Activated naive CD4-positive, alpha-beta T cell treated with anti-CD3 and anti-CD28 coated beads for 36 hours (primary cell): ENCODE measurements at regions not wholly inside any gene's neighbourhood (a gene's known extent, or its start where the extent isn't known, plus 50 kb on each side); places are given as distances from the start of the nearest gene placed in this dataset.
"Not testable (repeated sequence)": the region's sequence is repeated elsewhere in the genome, so short reads cannot be mapped to it uniquely, and the experiment has no call there.

ENCODE experiments used
- CTCF ChIA-PET: fragments of 350-600 bp; sonication (Branson Sonifier 250); formaldehyde crosslinking; loops from one replicate; lab custom pipeline; 2021; ENCODE audit warnings: antibody characterized with exemption; lab: Charles Lee
- DNase-seq: peaks from one replicate; pipeline ENCODE4 v3.0.0-alpha.2; 2020
- H3K27ac Mint-ChIP-seq: one replicate; pipeline ENCODE4 v1.8.0; 2021; ENCODE audit warnings: mild to moderate bottlenecking, mixed read lengths
- H3K27me3 Mint-ChIP-seq: one replicate; pipeline ENCODE4 v1.8.0; 2021; ENCODE audit warnings: low read depth, mixed read lengths
- H3K36me3 Mint-ChIP-seq: one replicate; pipeline ENCODE4 v1.8.0; 2021; ENCODE audit warnings: low read depth, mixed read lengths
- H3K4me1 Mint-ChIP-seq: one replicate; pipeline ENCODE4 v1.8.0; 2021; ENCODE audit warnings: low read depth, mixed read lengths
- H3K4me3 Mint-ChIP-seq: one replicate; pipeline ENCODE4 v1.8.0; 2021; ENCODE audit warnings: mild to moderate bottlenecking, moderate library complexity, mixed read lengths
- H3K9me3 Mint-ChIP-seq: one replicate; pipeline ENCODE4 v1.8.0; 2021; ENCODE audit warnings: mixed read lengths
- intact Hi-C: fragments of 100-400 bp; cut with micrococcal nuclease; formaldehyde crosslinking; loops from one replicate; pipeline ENCODE4 v1.15.1; 2023

DNA sequence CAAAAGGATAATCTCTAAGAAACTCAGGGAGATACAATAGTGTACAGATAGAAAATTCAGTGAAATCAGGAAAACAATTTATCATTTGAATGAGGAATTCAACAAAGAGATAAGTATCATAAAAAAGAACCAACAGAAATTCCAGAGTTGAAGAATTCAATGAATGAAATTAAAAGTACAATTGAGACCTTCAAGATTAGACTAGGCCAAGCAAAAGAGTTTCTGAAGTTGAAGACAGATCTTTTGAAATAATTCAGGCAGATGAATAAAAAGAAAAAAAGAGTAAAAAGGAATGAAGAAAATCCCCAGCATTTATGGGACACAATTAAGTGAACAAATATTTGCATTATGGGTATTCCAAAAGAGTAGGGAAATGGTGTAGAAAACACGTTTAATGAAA lies 412.6 kb downstream of the TMEM121 start:
- CTCF ChIA-PET, result interaction anchor here (0.7 kb wide), 2 partner anchors 109 to 337 kb away, joined by 3 to 7 read pairs; no protein-coding TSS in a partner anchor

GRCh38 chr14:105939810-105940508 lies 413.6 kb downstream of the TMEM121 start:
- Mint-ChIP-seq H3K36me3 (peaks cover 1% of the 10 kb centered on the region), H3K9me3 (peaks cover 17% of the 10 kb centered on the region), H3K4me3 (no peak overlapping the region), H3K27me3 (peaks cover 6% of the 10 kb centered on the region), H3K4me1 (peaks cover 3% of the 10 kb centered on the region), H3K27ac (no peak overlapping the region)
- no peak for DNase-seq
- intact Hi-C loops, result loop anchor here (10.0 kb wide), 1 partner anchor 385 kb away; no protein-coding TSS in a partner anchor
- CTCF ChIA-PET, result interaction anchor here (0.7 kb wide), 2 partner anchors 130 to 230 kb away, joined by 3 read pairs; no protein-coding TSS in a partner anchor

More for the DNA sequence above, 412.6 kb downstream of the TMEM121 start:
- no peak overlapping the region for H3K4me3 Mint-ChIP-seq
- peaks cover 11% of the 10 kb centered on the region for H3K27me3 Mint-ChIP-seq
- intact Hi-C loops, result no loop called here
- peaks cover 1% of the 10 kb centered on the region for H3K36me3 Mint-ChIP-seq
- H3K9me3 Mint-ChIP-seq, result peaks cover 20% of the 10 kb centered on the region
- H3K4me1 Mint-ChIP-seq, result no peaks in the 10 kb centered on the region
- no peak overlapping the region for H3K27ac Mint-ChIP-seq
- no peak for DNase-seq

GRCh38 chr14:105940534-105941225 lies 414.3 kb downstream of the TMEM121 start:
- CTCF ChIA-PET, result interaction anchor here (0.7 kb wide), 2 partner anchors 129 to 231 kb away, joined by 3 read pairs; no protein-coding TSS in a partner anchor
- Mint-ChIP-seq H3K4me3 (no peak overlapping the region), H3K4me1 (peaks cover 6% of the 10 kb centered on the region), H3K9me3 (peaks cover 12% of the 10 kb centered on the region), H3K27ac (no peak overlapping the region), H3K36me3 (peaks cover 1% of the 10 kb centered on the region), H3K27me3 (peaks cover 2% of the 10 kb centered on the region)
- intact Hi-C loops, result loop anchor here (10.0 kb wide), 1 partner anchor 386 kb away; no protein-coding TSS in a partner anchor
- DNase-seq, result no peak

- H3K4me3 Mint-ChIP-seq, result no peak overlapping the region
- H3K27me3 Mint-ChIP-seq, result no peaks in the 10 kb centered on the region
- CTCF ChIA-PET, result interaction anchor here (1.2 kb wide), 1 partner anchor 68 kb away, joined by 3 read pairs; no protein-coding TSS in a partner anchor
- H3K27ac Mint-ChIP-seq, result no peak overlapping the region
- peaks cover 10% of the 10 kb centered on the region for H3K9me3 Mint-ChIP-seq
- peaks cover 6% of the 10 kb centered on the region for H3K4me1 Mint-ChIP-seq
- peaks cover 1% of the 10 kb centered on the region for H3K36me3 Mint-ChIP-seq
- DNase-seq, result no peak
- intact Hi-C loops, result loop anchor here (10.0 kb wide), 1 partner anchor 387 kb away; no protein-coding TSS in a partner anchor
These were observed 415.1 kb downstream of the TMEM121 start for GRCh38 chr14:105941226-105942166.

- intact Hi-C loops, result loop anchor here (10.0 kb wide), 1 partner anchor 388 kb away; no protein-coding TSS in a partner anchor
- not testable (repeated sequence) for H3K27me3 Mint-ChIP-seq
These were observed 416.3 kb downstream of the TMEM121 start for GRCh38 chr14:105942725-105943124.

DNA sequence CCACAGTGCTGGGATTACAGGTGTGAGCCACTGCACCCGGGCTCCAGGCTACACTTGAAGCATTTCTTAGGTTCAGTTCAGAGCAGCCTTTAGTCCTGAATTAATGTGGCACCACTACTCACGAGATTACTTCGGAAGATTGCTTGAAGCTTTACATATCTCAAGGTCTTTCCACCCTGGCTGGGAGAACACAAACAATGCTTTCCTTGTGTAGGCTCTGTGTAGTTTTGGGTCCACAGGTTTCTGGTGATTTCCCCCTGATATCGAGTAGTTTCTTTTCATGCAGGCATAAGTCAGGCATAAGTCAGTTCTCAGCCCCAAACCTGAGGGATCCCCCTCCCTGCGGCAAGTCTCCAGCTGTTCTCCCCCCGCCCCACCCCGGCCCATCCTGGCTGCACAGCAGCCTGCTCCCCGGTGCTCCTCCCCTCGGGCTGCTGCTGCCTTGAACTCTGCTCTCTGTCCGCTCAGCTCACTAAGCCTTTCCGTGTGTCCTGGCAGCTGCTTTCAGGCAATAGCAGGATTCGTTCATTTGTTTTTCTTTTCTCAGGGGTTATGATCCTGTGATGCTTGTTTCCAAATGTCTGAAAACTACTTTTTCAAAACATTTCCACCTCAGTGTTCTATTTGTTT lies 417.7 kb downstream of the TMEM121 start:
- DNase-seq, result no peak
- Mint-ChIP-seq H3K9me3 (peaks cover 2% of the 10 kb centered on the region), H3K4me1 (peaks cover 8% of the 10 kb centered on the region), H3K36me3 (no peaks in the 10 kb centered on the region), H3K4me3 (no peak overlapping the region), H3K27me3 (no peaks in the 10 kb centered on the region), H3K27ac (no peak overlapping the region)
- CTCF ChIA-PET, result interaction anchor here (0.7 to 2.5 kb wide), 10 partner anchors 17 to 268 kb away, joined by 3 to 9 read pairs (median 4); no protein-coding TSS in a partner anchor
- intact Hi-C loops, result loop anchor here (2.0 to 10.0 kb wide), 2 partner anchors 263 to 389 kb away; no protein-coding TSS in a partner anchor

More at GRCh38 chr14:105942725-105943124, 416.3 kb downstream of the TMEM121 start:
- not testable (repeated sequence) for H3K27ac Mint-ChIP-seq, H3K4me1 Mint-ChIP-seq, H3K36me3 Mint-ChIP-seq, H3K4me3 Mint-ChIP-seq, DNase-seq
- CTCF ChIA-PET, result interaction anchor here (0.7 to 2.5 kb wide), 5 partner anchors 44 to 232 kb away, joined by 3 to 9 read pairs (median 3); no protein-coding TSS in a partner anchor
- H3K9me3 Mint-ChIP-seq, result peaks cover 10% of the 10 kb centered on the region

- Mint-ChIP-seq H3K27ac (no peak overlapping the region), H3K36me3 (no peaks in the 10 kb centered on the region), H3K4me1 (peaks cover 8% of the 10 kb centered on the region), H3K9me3 (no peaks in the 10 kb centered on the region), H3K27me3 (no peaks in the 10 kb centered on the region), H3K4me3 (no peak overlapping the region)
- peak; percentile 91 for DNase-seq
- CTCF ChIA-PET, result interaction anchor here (0.7 to 2.5 kb wide), 18 partner anchors 8 to 397 kb away, joined by 3 to 9 read pairs (median 4); no protein-coding TSS in a partner anchor
- intact Hi-C loops, result loop anchor here (1.0 to 10.0 kb wide), 3 partner anchors 54 to 390 kb away; no protein-coding TSS in a partner anchor
These were observed 418.5 kb downstream of the TMEM121 start for GRCh38 chr14:105944632-105945610.

DNA sequence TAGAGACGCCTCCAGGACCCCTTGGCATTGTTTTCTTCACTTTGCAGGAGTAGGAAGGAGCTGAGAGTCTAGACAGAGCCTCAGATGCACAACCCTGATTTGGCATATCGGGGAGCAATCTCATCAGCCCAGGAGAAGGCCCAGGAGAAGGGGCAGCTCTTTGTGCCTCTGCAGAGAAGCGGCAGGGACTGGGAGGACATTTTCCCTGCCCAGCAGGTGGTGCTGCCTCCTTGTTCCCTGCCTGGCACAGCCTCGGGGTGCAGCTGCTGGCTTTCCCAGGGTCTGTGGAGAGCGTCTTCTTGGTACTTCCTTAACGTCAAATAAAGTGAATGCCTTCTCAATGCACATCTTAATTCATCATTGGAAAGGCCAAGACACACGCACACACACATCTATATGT lies 419.5 kb downstream of the TMEM121 start:
- Mint-ChIP-seq H3K27ac (no peak overlapping the region), H3K4me3 (no peak overlapping the region), H3K36me3 (no peaks in the 10 kb centered on the region), H3K4me1 (peaks cover 8% of the 10 kb centered on the region), H3K9me3 (no peaks in the 10 kb centered on the region), H3K27me3 (no peaks in the 10 kb centered on the region)
- DNase-seq, result peak; percentile 70
- CTCF ChIA-PET, result interaction anchor here (0.9 to 2.4 kb wide), 11 partner anchors 9 to 398 kb away, joined by 3 to 8 read pairs (median 4); no protein-coding TSS in a partner anchor
- intact Hi-C loops, result loop anchor here (1.0 to 10.0 kb wide), 5 partner anchors 53 to 391 kb away; no protein-coding TSS in a partner anchor

DNA sequence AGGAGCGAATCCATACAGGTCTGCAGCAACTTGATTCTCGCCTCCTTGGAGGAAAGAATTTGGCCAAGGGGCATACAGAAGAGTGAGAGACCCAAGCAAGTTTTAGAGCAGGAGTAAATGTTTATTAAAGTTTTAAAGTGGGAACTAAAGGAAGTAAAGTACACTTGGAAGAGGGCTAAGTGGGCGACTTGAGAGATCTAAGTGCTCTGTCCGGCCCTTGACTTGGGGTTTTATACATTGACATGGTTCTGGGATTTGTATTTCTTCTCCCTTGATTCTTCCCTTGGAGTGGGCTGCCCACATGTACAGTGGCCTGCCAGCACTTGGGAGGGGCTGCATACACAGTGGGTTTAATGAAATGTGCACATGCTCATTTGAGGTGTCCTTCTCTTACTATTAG lies 421.2 kb downstream of the TMEM121 start:
- CTCF ChIA-PET, result no interaction called here
- DNase-seq, result no peak

DNA sequence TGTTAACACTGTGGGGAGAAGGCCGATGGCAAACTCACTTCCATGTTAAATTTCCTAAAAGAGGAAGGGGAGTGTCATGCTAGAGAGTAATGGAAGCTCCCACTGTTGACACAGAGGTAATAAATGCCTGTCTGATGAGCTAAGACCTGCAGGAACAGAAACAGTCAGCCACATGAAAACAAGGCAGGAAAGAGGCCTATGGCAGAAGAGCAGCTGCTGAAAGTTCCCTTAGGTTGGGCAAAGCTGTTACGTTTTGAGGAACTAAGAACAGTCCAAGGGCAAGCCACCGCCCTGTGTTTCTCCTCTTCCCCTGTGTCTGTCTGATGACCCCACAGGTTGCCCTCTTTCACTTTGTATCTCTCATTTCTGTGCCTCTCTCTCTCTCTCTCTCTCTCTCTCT lies 422.6 kb downstream of the TMEM121 start:
- not testable (repeated sequence) for H3K9me3 Mint-ChIP-seq, H3K27ac Mint-ChIP-seq, H3K4me3 Mint-ChIP-seq, DNase-seq, H3K36me3 Mint-ChIP-seq, H3K4me1 Mint-ChIP-seq, H3K27me3 Mint-ChIP-seq
- intact Hi-C loops, result loop anchor here (10.0 kb wide), 1 partner anchor 394 kb away; no protein-coding TSS in a partner anchor
- CTCF ChIA-PET, result interaction anchor here (0.9 to 2.1 kb wide), 3 partner anchors 25 to 52 kb away, joined by 4 to 10 read pairs (median 7); no protein-coding TSS in a partner anchor

More for the DNA sequence above, 421.2 kb downstream of the TMEM121 start:
- Mint-ChIP-seq H3K27ac (no peak overlapping the region), H3K4me3 (no peak overlapping the region), H3K4me1 (peaks cover 8% of the 10 kb centered on the region), H3K9me3 (no peaks in the 10 kb centered on the region), H3K36me3 (no peaks in the 10 kb centered on the region), H3K27me3 (no peaks in the 10 kb centered on the region)
- intact Hi-C loops, result loop anchor here (10.0 kb wide), 1 partner anchor 393 kb away; no protein-coding TSS in a partner anchor
